Testis (tissue), 2 donors: ENCODE measurements at regions not wholly inside any gene's neighbourhood (a gene's known extent, or its start where the extent isn't known, plus 50 kb on each side); places are given as distances from the start of the nearest gene placed in this dataset.

Experiments
- DNase-seq: peaks from one replicate; pipeline ENCODE4 v3.0.0-alpha.2; 2019
- H3K27ac ChIP-seq, 2 donors: fragments of 200-600 bp; sonication (generic); one replicate each; pipeline ENCODE4 v1.5.1; 2019
- H3K27me3 ChIP-seq: fragments of 200-600 bp; sonication (generic); one replicate; pipeline ENCODE4 v1.5.1; 2019
- H3K36me3 ChIP-seq: fragments of 200-600 bp; sonication (generic); one replicate; pipeline ENCODE4 v1.5.1; 2017; ENCODE audit warnings: low read depth; ENCODE audit errors: missing control alignments
- H3K4me1 ChIP-seq: fragments of 200-600 bp; sonication (generic); one replicate; pipeline ENCODE4 v1.5.1; 2019
- H3K4me3 ChIP-seq, 2 donors: fragments of 200-600 bp; sonication (generic); one replicate each; pipeline ENCODE4 v1.5.1; 2017 to 2019
- H3K9me3 ChIP-seq: fragments of 200-600 bp; sonication (generic); one replicate; pipeline ENCODE4 v1.5.1; 2017
- POLR2A ChIP-seq: fragments of 450-650 bp; IDR thresholded peaks from one replicate; pipeline ENCODE4 v1.6.1; 2017; ENCODE audit warnings: antibody characterized with exemption, mild to moderate bottlenecking, moderate library complexity
- WGBS, 2 donors: methylation state at CpG; one replicate each; pipeline ENCODE4 v1.1.5; 2018; 5-methylcytosine and 5-hydroxymethylcytosine counted together
- intact Hi-C: fragments of 100-400 bp; cut with DNase I; formaldehyde crosslinking; loops from one replicate; pipeline ENCODE4 v1.15.1; 2023; ENCODE audit warnings: low total_unique reads
- TF ChIP-seq, protein P1 (sequence below), 3 experiments: fragments of 450-650 bp in 2 of 3; fragments of 200-600 bp in 1 of 3; sonication (generic) in 1 of 3; IDR thresholded peaks; one replicate each; pipeline ENCODE4 v1.5.1; 2016 to 2019; ENCODE audit warnings: antibody characterized with exemption in 3 of 3, mild to moderate bottlenecking in 2 of 3, moderate library complexity in 1 of 3

DNA sequence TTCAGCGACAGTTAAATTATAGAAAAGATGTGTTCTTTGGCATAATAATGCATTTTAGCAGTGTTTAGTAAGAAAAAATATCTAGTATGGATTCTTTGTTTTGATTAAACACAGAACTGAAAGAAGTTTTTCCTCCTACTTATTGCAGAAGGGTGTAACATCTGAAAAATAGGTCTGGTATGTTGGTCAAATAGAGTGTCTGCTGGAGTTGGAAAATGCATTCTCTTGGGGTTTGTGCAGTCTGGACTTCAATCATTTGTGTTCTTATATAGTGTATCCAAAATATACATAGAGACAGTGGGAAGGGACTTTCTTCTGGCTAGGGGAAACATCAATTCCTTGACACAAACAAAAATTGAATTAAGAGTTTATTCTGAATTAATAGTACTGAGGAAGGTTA lies 132.4 kb upstream of the MAN1A1 start:
- no peak for DNase-seq
- no peak overlapping the region for H3K27ac ChIP-seq
- H3K27me3 ChIP-seq, result no peaks in the 10 kb centered on the region
- 81 to 85% methylated on average over 1 of the region's 1 CpG for WGBS, 2 donors
- intact Hi-C loops, result no loop called here
- H3K36me3 ChIP-seq, result no peaks in the 10 kb centered on the region
- H3K4me1 ChIP-seq, result no peaks in the 10 kb centered on the region
- no peak for TF ChIP-seq POLR2A
- TF ChIP-seq, protein P1, sequence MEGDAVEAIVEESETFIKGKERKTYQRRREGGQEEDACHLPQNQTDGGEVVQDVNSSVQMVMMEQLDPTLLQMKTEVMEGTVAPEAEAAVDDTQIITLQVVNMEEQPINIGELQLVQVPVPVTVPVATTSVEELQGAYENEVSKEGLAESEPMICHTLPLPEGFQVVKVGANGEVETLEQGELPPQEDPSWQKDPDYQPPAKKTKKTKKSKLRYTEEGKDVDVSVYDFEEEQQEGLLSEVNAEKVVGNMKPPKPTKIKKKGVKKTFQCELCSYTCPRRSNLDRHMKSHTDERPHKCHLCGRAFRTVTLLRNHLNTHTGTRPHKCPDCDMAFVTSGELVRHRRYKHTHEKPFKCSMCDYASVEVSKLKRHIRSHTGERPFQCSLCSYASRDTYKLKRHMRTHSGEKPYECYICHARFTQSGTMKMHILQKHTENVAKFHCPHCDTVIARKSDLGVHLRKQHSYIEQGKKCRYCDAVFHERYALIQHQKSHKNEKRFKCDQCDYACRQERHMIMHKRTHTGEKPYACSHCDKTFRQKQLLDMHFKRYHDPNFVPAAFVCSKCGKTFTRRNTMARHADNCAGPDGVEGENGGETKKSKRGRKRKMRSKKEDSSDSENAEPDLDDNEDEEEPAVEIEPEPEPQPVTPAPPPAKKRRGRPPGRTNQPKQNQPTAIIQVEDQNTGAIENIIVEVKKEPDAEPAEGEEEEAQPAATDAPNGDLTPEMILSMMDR (IDR thresholded peaks at IDR 0.05), result no peak
- no peak overlapping the region for H3K4me3 ChIP-seq
- H3K9me3 ChIP-seq, result no peaks in the 10 kb centered on the region

DNA sequence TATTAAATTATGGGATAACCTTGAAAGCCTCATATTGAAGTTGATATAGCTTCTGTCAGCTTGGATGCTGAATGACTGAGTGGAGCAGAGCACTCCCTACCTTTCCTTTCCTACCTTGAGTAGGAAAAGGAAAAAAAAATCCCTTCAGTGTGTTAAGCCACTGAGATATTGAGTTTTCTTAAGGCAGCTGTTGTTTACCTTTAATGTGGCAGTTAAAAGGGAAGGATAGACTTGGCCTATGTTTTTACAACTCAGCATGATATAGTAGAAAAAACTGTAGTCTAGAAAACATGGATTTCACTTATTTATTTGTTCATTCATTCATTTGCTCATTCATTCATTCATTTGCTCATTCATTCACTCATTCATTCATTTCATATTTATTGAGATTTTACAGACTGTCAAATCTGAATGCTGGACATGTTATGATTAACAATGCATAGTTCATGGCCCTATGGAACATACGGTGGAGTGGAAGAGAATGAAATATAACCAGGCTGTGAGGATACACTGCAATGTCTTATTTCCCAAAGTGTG lies 131.5 kb upstream of the MAN1A1 start:
- WGBS, 2 donors, result 96 to 100% methylated on average over 1 of the region's 1 CpG
- DNase-seq, result no peak
- Histone ChIP-seq H3K4me3 (no peak overlapping the region), H3K27ac (no peak overlapping the region), H3K4me1 (no peaks in the 10 kb centered on the region), H3K27me3 (no peaks in the 10 kb centered on the region), H3K36me3 (no peaks in the 10 kb centered on the region), H3K9me3 (no peaks in the 10 kb centered on the region)
- intact Hi-C loops, result no loop called here
- TF ChIP-seq POLR2A, result no peak
- TF ChIP-seq, protein P1 (IDR thresholded peaks at IDR 0.05), result no peak

DNA sequence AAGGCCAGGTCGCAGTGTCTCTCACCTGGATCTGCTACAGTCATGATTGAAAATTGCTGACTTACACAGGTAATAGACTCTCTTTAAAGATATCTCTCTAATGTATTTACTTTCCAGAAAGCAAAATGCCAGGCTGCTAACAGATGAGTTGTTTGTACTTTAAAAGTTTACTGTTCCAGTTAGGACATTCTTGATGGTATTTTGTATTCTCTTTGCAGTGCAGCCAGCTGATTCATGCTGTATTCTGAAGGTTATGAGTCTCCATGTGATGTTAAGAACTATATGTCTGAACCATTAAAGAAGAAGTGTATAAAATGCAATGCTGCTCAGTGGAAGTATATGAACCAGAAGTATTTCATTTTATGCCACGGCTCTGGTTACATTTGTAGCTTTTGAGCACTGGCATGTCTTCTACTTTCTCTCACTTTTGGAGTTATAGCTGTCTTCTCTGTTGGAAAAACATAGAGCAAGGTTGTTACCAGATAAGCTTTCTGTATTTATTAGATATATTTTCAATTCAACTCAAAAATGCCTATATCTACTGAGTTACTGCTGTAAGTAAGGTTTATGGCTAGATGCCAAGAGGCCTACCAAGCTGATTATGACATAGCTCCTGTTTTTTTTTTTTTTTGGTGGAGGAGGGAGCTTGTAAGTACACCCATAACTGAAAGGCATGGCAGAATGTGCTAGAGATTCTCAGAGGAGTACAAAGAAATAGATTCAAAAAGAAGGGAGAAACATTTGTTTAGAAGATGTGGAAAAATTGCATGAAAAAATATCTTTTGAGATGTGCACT lies 130.5 kb upstream of the MAN1A1 start:
- H3K4me1 ChIP-seq, result no peaks in the 10 kb centered on the region
- intact Hi-C loops, result no loop called here
- WGBS, 2 donors, result 73 to 88% methylated on average over 2 of the region's 2 CpGs
- TF ChIP-seq POLR2A, result no peak
- TF ChIP-seq, protein P1 (IDR thresholded peaks at IDR 0.05), result no peak
- no peaks in the 10 kb centered on the region for H3K27me3 ChIP-seq
- H3K9me3 ChIP-seq, result no peaks in the 10 kb centered on the region
- no peak overlapping the region for H3K4me3 ChIP-seq
- no peaks in the 10 kb centered on the region for H3K36me3 ChIP-seq
- no peak overlapping the region for H3K27ac ChIP-seq
- DNase-seq, result no peak

DNA sequence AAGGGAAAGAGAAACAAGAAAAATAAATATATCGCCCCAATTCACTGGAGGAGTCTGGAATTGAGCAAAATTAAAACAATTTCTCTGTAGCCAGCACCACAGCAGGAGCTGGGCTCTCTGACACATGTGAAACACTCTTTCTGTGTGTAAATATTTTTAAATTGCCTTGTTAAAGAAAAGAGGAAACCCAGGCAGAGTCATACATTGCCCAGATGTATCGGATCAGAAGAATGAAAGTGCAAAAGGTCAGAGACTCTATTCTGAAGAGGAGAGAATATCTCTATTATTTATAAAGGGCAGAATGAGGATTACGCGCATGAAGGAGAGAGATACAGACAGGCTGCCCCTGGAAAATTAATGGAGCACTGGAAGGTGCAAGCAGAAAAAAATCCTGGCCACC lies 127.0 kb upstream of the MAN1A1 start:
- TF ChIP-seq, protein P1 (IDR thresholded peaks at IDR 0.05), result no peak
- no peak for TF ChIP-seq POLR2A
- Histone ChIP-seq H3K9me3 (no peaks in the 10 kb centered on the region), H3K36me3 (no peaks in the 10 kb centered on the region), H3K4me1 (no peaks in the 10 kb centered on the region), H3K27ac (no peak overlapping the region), H3K27me3 (no peaks in the 10 kb centered on the region), H3K4me3 (no peak overlapping the region)
- intact Hi-C loops, result no loop called here
- WGBS, 2 donors, result 78 to 79% methylated on average over 4 of the region's 4 CpGs
- DNase-seq, result no peak

DNA sequence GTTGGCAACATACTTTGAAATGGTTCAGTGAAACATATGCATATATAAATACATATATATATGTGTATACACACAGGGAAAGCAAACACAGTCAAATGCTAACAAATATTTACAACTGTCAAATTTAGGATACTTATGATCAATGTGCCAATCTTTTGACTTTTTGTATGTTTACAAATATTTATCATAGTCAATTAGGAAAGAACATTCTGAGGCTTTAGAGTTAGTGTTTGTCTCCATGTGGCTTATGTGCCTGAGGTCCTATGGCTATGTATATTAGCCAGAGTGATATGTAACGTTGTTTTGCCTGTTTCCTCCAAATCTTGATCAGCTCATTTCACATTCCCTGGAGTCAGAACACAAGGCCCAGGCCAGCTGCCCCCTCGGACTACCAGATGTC lies 126.5 kb upstream of the MAN1A1 start:
- H3K27ac ChIP-seq, result no peak overlapping the region
- WGBS, 2 donors, result 42 to 62% methylated on average over 2 of the region's 2 CpGs
- DNase-seq, result no peak
- no peaks in the 10 kb centered on the region for H3K27me3 ChIP-seq
- H3K4me3 ChIP-seq, result no peak overlapping the region
- no peaks in the 10 kb centered on the region for H3K4me1 ChIP-seq
- TF ChIP-seq, protein P1 (IDR thresholded peaks at IDR 0.05), result no peak
- no peak for TF ChIP-seq POLR2A
- H3K9me3 ChIP-seq, result no peaks in the 10 kb centered on the region
- intact Hi-C loops, result no loop called here
- H3K36me3 ChIP-seq, result no peaks in the 10 kb centered on the region
